Stomach (tissue), 8 donors: ENCODE measurements at regions not wholly inside any gene's neighbourhood (a gene's known extent, or its start where the extent isn't known, plus 50 kb on each side); places are given as distances from the start of the nearest gene placed in this dataset.

Source experiments
- DNase-seq, 2 donors: peaks; one replicate each; pipeline versions ENCODE4 v3.0.0 to v3.0.0-alpha.2; 2013 to 2019
- H3K27ac ChIP-seq, 5 donors: fragments of 200-600 bp in 4 of 5; sonication (generic) in 4 of 5; one replicate each; pipeline ENCODE4 v1.5.1; 2013 to 2019; ENCODE audit warnings: mild to moderate bottlenecking in 1 of 5, moderate library complexity in 1 of 5
- H3K27me3 ChIP-seq, 3 donors: fragments of 200-600 bp; sonication (generic); one replicate each; pipeline ENCODE4 v1.5.1; 2017 to 2019; ENCODE audit warnings: mixed run types in 1 of 3
- H3K36me3 ChIP-seq, 4 donors: fragments of 200-600 bp; sonication (generic); 1 replicate in 3 of 4; 2 replicates in 1 of 4; pipeline ENCODE4 v1.5.1; 2016 to 2019
- H3K4me1 ChIP-seq, 4 donors: fragments of 200-600 bp; sonication (generic); one replicate each; pipeline ENCODE4 v1.5.1; 2016 to 2019
- H3K4me3 ChIP-seq, 4 donors: fragments of 200-600 bp; sonication (generic) in 3 of 4; one replicate each; pipeline ENCODE4 v1.5.1; 2016 to 2019; ENCODE audit warnings: mild to moderate bottlenecking in 1 of 4
- H3K9me3 ChIP-seq, 4 donors: fragments of 200-600 bp; sonication (generic); one replicate each; pipeline ENCODE4 v1.5.1; 2016 to 2019
- CTCF ChIP-seq, 7 experiments: fragments of 450-650 bp in 4 of 7; fragments of 200-600 bp in 3 of 7; sonication (generic) in 3 of 7; IDR thresholded peaks; one replicate each; pipeline ENCODE4 v1.5.1; 2016 to 2019; ENCODE audit warnings: antibody characterized with exemption in 7 of 7, control low read depth in 2 of 7, mild to moderate bottlenecking in 1 of 7
- EP300 ChIP-seq: sonication (generic); formaldehyde crosslinking; IDR thresholded peaks from one replicate; pipeline ENCODE4 v1.6.1; 2017; ENCODE audit warnings: antibody characterized with exemption
- POLR2A ChIP-seq, 4 donors: fragments of 450-650 bp; IDR thresholded peaks; one replicate each; pipeline ENCODE4 v1.6.1; 2016; ENCODE audit warnings: antibody characterized with exemption in 4 of 4, control low read depth in 2 of 4, mild to moderate bottlenecking in 1 of 4, moderate library complexity in 1 of 4
- POLR2AphosphoS5 ChIP-seq, 3 donors: sonication (generic); formaldehyde crosslinking; IDR thresholded peaks; one replicate each; pipeline ENCODE4 v1.6.1; 2016; ENCODE audit warnings: antibody characterized with exemption in 3 of 3
- WGBS, 5 donors: extraction: QIAGEN DNeasy Blood & Tissue Kit in 3 of 5; methylation state at CpG; one replicate each; pipeline versions ENCODE4 v1.1.5 to v1.1.7; 2013 to 2018; 5-methylcytosine and 5-hydroxymethylcytosine counted together
- intact Hi-C: fragments of 100-400 bp; cut with DNase I; formaldehyde crosslinking; loops from one replicate; pipeline ENCODE4 v1.15.1; 2023; ENCODE audit warnings: low total_unique reads
- donor health status: healthy with polysubstance abuse.
- donor health status: Bipolar disorder and iron deficiency.
- donor health status: healthy.

DNA sequence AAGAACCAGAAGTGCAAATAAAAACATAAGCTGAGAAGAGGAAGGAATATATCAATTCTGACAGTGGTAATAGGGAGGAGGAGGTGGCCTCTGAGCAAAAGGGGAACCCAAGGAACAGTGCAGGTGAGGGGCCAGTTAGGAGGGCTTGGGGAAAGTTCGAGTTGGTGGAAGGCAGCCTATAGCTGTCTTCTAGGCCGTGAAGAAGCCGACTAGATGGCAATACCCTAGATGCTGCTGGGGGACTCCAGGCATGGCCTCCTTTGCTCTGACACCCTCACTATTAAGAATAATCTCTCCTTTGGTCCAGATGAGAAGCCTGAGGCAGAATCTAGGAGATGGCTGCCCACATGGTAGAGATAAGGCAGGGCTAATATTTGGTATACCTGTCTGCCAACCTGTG lies 351.1 kb upstream of the PLXNA2 start:
- DNase-seq: no peak
- Histone ChIP-seq H3K27ac (no peak overlapping the region), H3K27me3 (no peaks in the 10 kb centered on the region), H3K4me1 (no peaks in the 10 kb centered on the region), H3K36me3 (no peaks in the 10 kb centered on the region), H3K9me3 (no peaks in the 10 kb centered on the region), H3K4me3 (no peak overlapping the region)
- 57 to 87% (median 75%) methylated on average over 3 of the region's 3 CpGs for whole genome bisulfite sequencing, 5 donors
- TF ChIP-seq POLR2AphosphoS5 (IDR thresholded peaks at IDR 0.05): no peak
- no peak for TF ChIP-seq EP300
- no peak for TF ChIP-seq CTCF (IDR thresholded peaks at IDR 0.05)
- no peak for TF ChIP-seq POLR2A (IDR thresholded peaks at IDR 0.05)
- intact Hi-C loops: no loop called here

GRCh38 chr1:208595745-208596144 lies 351.6 kb upstream of the PLXNA2 start:
- intact Hi-C loops: no loop called here
- TF ChIP-seq CTCF (IDR thresholded peaks at IDR 0.05): no peak
- no peak for TF ChIP-seq EP300
- TF ChIP-seq POLR2AphosphoS5 (IDR thresholded peaks at IDR 0.05): no peak
- TF ChIP-seq POLR2A (IDR thresholded peaks at IDR 0.05): no peak
- Histone ChIP-seq H3K27ac (no peak overlapping the region), H3K36me3 (no peaks in the 10 kb centered on the region), H3K4me1 (no peaks in the 10 kb centered on the region), H3K27me3 (no peaks in the 10 kb centered on the region), H3K4me3 (no peak overlapping the region), H3K9me3 (no peaks in the 10 kb centered on the region)
- peak in 1 of 2 donors; percentile 10 for DNase-seq
- 48 to 71% (median 60%) methylated on average over 4 of the region's 4 CpGs for WGBS, 5 donors

DNA sequence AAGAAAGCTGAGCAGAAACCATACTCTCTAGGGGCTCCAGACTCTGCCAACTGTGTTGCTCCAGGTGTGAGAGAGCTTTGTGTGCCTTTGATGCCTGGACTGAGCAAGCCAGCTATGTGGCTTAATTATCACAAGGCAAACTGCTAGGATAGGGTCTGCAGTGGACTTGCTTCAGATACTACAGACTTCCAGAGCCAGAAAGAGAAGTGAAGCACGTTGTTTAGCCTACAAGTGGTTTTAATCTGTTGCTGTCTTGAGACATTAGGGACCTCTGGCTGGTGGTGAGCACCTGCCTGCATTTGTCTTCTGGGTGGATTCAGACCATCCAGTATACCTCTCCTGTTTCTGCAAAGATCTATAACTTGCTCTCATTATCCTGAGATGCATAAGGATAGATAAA lies 353.4 kb upstream of the PLXNA2 start:
- TF ChIP-seq POLR2AphosphoS5 (IDR thresholded peaks at IDR 0.05): no peak
- TF ChIP-seq POLR2A (IDR thresholded peaks at IDR 0.05): no peak
- TF ChIP-seq CTCF (IDR thresholded peaks at IDR 0.05): no peak
- no peak for TF ChIP-seq EP300
- 17 to 53% (median 47%) methylated on average over 1 of the region's 1 CpG for WGBS, 5 donors
- intact Hi-C loops: no loop called here

GRCh38 chr1:208598021-208598420 lies 353.8 kb upstream of the PLXNA2 start:
- no peak overlapping the region for H3K27ac ChIP-seq
- peaks cover 0 to 8% (median 0%) of the 10 kb centered on the region in 4 donors for H3K4me1 ChIP-seq
- intact Hi-C loops: no loop called here
- no peak for TF ChIP-seq POLR2A (IDR thresholded peaks at IDR 0.05)
- no peaks in the 10 kb centered on the region for H3K36me3 ChIP-seq
- 78 to 87% (median 79%) methylated on average over 4 of the region's 4 CpGs for WGBS, 5 donors
- no peak for DNase-seq
- H3K4me3 ChIP-seq: no peak overlapping the region
- H3K27me3 ChIP-seq: no peaks in the 10 kb centered on the region
- no peaks in the 10 kb centered on the region for H3K9me3 ChIP-seq

More for the DNA sequence above, 353.4 kb upstream of the PLXNA2 start:
- H3K4me1 ChIP-seq: peaks cover 0 to 8% (median 0%) of the 10 kb centered on the region in 4 donors
- H3K27me3 ChIP-seq: no peaks in the 10 kb centered on the region
- H3K9me3 ChIP-seq: no peaks in the 10 kb centered on the region
- no peak overlapping the region for H3K27ac ChIP-seq
- no peaks in the 10 kb centered on the region for H3K36me3 ChIP-seq
- H3K4me3 ChIP-seq: no peak overlapping the region
- DNase-seq: no peak

- no peak for DNase-seq
- no peaks in the 10 kb centered on the region for H3K9me3 ChIP-seq
- H3K27me3 ChIP-seq: no peaks in the 10 kb centered on the region
- H3K36me3 ChIP-seq: no peaks in the 10 kb centered on the region
- intact Hi-C loops: no loop called here
- H3K4me1 ChIP-seq: peaks cover 0 to 8% (median 0%) of the 10 kb centered on the region in 4 donors
- no peak overlapping the region for H3K4me3 ChIP-seq
- H3K27ac ChIP-seq: no peak overlapping the region
- 77 to 90% (median 82%) methylated on average over 2 of the region's 2 CpGs for WGBS, 5 donors
- TF ChIP-seq CTCF (IDR thresholded peaks at IDR 0.05): no peak
- no peak for TF ChIP-seq POLR2AphosphoS5 (IDR thresholded peaks at IDR 0.05)
- TF ChIP-seq EP300: no peak
- no peak for TF ChIP-seq POLR2A (IDR thresholded peaks at IDR 0.05)
Observed at GRCh38 chr1:208599063-208599462, 354.9 kb upstream of the PLXNA2 start.
